Left lung (tissue), 4 donors: ENCODE measurements at regions not wholly inside any gene's neighbourhood (a gene's known extent, or its start where the extent isn't known, plus 50 kb on each side); places are given as distances from the start of the nearest gene placed in this dataset.

ENCODE experiments used
- ATAC-seq: fragments of 200-7000 bp; cut with Tn5 transposase; one replicate; pipeline ENCODE4 v1.9.1; 2020; ENCODE audit warnings: moderate library complexity
- DNase-seq, 4 donors: peaks; one replicate each; pipeline ENCODE4 v3.0.0-alpha.2; 2013 to 2020
- H3K27ac ChIP-seq, 2 donors: fragments of 200-600 bp; sonication (generic) in 1 of 2; one replicate each; pipeline versions ENCODE4 v1.5.0 to v1.8.0; 2020 to 2021
- H3K27me3 ChIP-seq, 2 donors: fragments of 200-600 bp; sonication (generic) in 1 of 2; one replicate each; pipeline versions ENCODE4 v1.5.0 to v1.8.0; 2020 to 2021
- H3K36me3 ChIP-seq, 2 donors: fragments of 200-600 bp; sonication (generic) in 1 of 2; one replicate each; pipeline versions ENCODE4 v1.5.0 to v1.8.0; 2020 to 2021
- H3K4me1 ChIP-seq, 2 donors: fragments of 200-600 bp; one replicate each; pipeline ENCODE4 v1.8.0; 2021
- H3K4me3 ChIP-seq, 2 donors: fragments of 200-600 bp; sonication (generic) in 1 of 2; one replicate each; pipeline versions ENCODE4 v1.5.0 to v1.8.0; 2020 to 2021; ENCODE audit warnings: mild to moderate bottlenecking in 1 of 2
- H3K9me3 ChIP-seq, 2 donors: fragments of 200-600 bp; sonication (generic) in 1 of 2; one replicate each; pipeline versions ENCODE4 v1.5.0 to v1.8.0; 2020 to 2021
- CTCF ChIP-seq, 2 donors: fragments of 200-600 bp; sonication (generic) in 1 of 2; IDR thresholded peaks; one replicate each; pipeline versions ENCODE4 v1.5.0 to v1.8.0; 2021; ENCODE audit warnings: antibody characterized with exemption in 2 of 2
- intact Hi-C, 2 donors: fragments of 100-400 bp; cut with DNase I; formaldehyde crosslinking; loops; one replicate each; pipeline versions ENCODE4 v1.11.2 to v1.14.2; 2022
- donor health status: DM: no; HTN: yes; CAD: no.
- donor health status: DM: no; HTN: no; CAD: no.

GRCh38 chr3:132840201-132840700 is 118.0 kb upstream of the NPHP3 start:
- Histone ChIP-seq H3K4me1 (no peaks in the 10 kb centered on the region), H3K27me3 (no peaks in the 10 kb centered on the region), H3K27ac (no peak overlapping the region), H3K4me3 (no peak overlapping the region), H3K9me3 (no peaks in the 10 kb centered on the region), H3K36me3 (no peaks in the 10 kb centered on the region)
- no peak for TF ChIP-seq CTCF (IDR thresholded peaks at IDR 0.05)
- intact Hi-C loops, result no loop called here
- DNase-seq (no peak), ATAC-seq (no peak)

GRCh38 chr3:132838477-132838876 is 116.3 kb upstream of the NPHP3 start:
- no peak for TF ChIP-seq CTCF (IDR thresholded peaks at IDR 0.05)
- Histone ChIP-seq H3K27ac (no peak overlapping the region), H3K4me3 (no peak overlapping the region), H3K27me3 (no peaks in the 10 kb centered on the region), H3K9me3 (no peaks in the 10 kb centered on the region), H3K36me3 (no peaks in the 10 kb centered on the region), H3K4me1 (no peaks in the 10 kb centered on the region)
- DNase-seq, result no peak
- intact Hi-C loops, result no loop called here
- ATAC-seq, result no peak

- no peak overlapping the region for H3K4me3 ChIP-seq
- H3K36me3 ChIP-seq, result no peaks in the 10 kb centered on the region
- H3K4me1 ChIP-seq, result no peaks in the 10 kb centered on the region
- TF ChIP-seq CTCF (IDR thresholded peaks at IDR 0.05), result no peak
- no peak overlapping the region for H3K27ac ChIP-seq
- H3K9me3 ChIP-seq, result no peaks in the 10 kb centered on the region
- no peaks in the 10 kb centered on the region for H3K27me3 ChIP-seq
- no peak for DNase-seq
- no peak for ATAC-seq
- intact Hi-C loops, result no loop called here
These were observed 115.4 kb upstream of the NPHP3 start for GRCh38 chr3:132837615-132838014.

GRCh38 chr3:132834356-132834755 is 112.1 kb upstream of the NPHP3 start:
- Histone ChIP-seq H3K36me3 (no peaks in the 10 kb centered on the region), H3K27me3 (no peaks in the 10 kb centered on the region), H3K27ac (no peak overlapping the region), H3K9me3 (no peaks in the 10 kb centered on the region), H3K4me1 (no peaks in the 10 kb centered on the region), H3K4me3 (no peak overlapping the region)
- intact Hi-C loops, result no loop called here
- ATAC-seq (no peak), DNase-seq (no peak)
- TF ChIP-seq CTCF (IDR thresholded peaks at IDR 0.05), result no peak

GRCh38 chr3:132829101-132829500 is 106.9 kb upstream of the NPHP3 start:
- no peak for TF ChIP-seq CTCF (IDR thresholded peaks at IDR 0.05)
- no peak overlapping the region for H3K27ac ChIP-seq
- no peak overlapping the region for H3K4me3 ChIP-seq
- no peaks in the 10 kb centered on the region for H3K9me3 ChIP-seq
- intact Hi-C loops, result no loop called here
- DNase-seq, result no peak
- no peaks in the 10 kb centered on the region for H3K4me1 ChIP-seq
- no peak for ATAC-seq
- H3K36me3 ChIP-seq, result no peaks in the 10 kb centered on the region
- H3K27me3 ChIP-seq, result no peaks in the 10 kb centered on the region
